ENCODE measurements at regions not wholly inside any gene's neighbourhood (a gene's known extent, or its start where the extent isn't known, plus 50 kb on each side); places are given as distances from the start of the nearest gene placed in this dataset.
"Not testable (repeated sequence)": the region's sequence is repeated elsewhere in the genome, so short reads cannot be mapped to it uniquely, and the experiment has no call there.

GRCh38 chr2:167787021-167787420, 460.4 kb downstream of the STK39 start:
- DNase-seq (no peak), ATAC-seq (replicated peaks in 1 of 4) (no peak)
- Mint-ChIP-seq H3K4me3 (no peak overlapping the region), H3K4me1 (no peaks in the 10 kb centered on the region), H3K9me3 (no peaks in the 10 kb centered on the region), H3K27me3 (peaks cover 7% of the 10 kb centered on the region in 2 donors), H3K27ac (no peak overlapping the region), H3K36me3 (no peaks in the 10 kb centered on the region)
- H3K4me3 ChIP-seq (ENCODE audit: control insufficient read depth in 1 of 2, extremely low read depth in 1 of 2, low read length in 1 of 2), result no peak overlapping the region
- no peaks in the 10 kb centered on the region for H3K9me3 ChIP-seq
- no peaks in the 10 kb centered on the region for H3K36me3 ChIP-seq (ENCODE audit: control insufficient read depth in 2 of 2, extremely low read depth in 1 of 2, insufficient read depth in 1 of 2, low read length in 1 of 2)
- ChIA-PET CTCF (no interaction called here), POLR2A (no interaction called here)
- H3K4me1 ChIP-seq (ENCODE audit: control insufficient read depth in 1 of 2, extremely low read depth in 1 of 2, insufficient read depth in 2 of 2, low read length in 2 of 2), result no peaks in the 10 kb centered on the region
- 89% methylated on average over 1 of the region's 1 CpG for WGBS (ENCODE audit: insufficient coverage)
- H3K27me3 ChIP-seq (replicated peaks in 1 of 2; ENCODE audit: control insufficient read depth in 2 of 2, extremely low read depth in 1 of 2, insufficient read depth in 2 of 2, low read length in 1 of 2), result no peaks in the 10 kb centered on the region
- no peak overlapping the region for H3K27ac ChIP-seq (ENCODE audit: low read length)

GRCh38 chr2:167785606-167786216, 461.7 kb downstream of the STK39 start:
- 40% methylated on average over 1 of the region's 6 CpGs for WGBS (ENCODE audit: insufficient coverage)
- CTCF ChIA-PET, result no interaction called here
- DNase-seq (no peak), ATAC-seq (replicated peaks in 1 of 4) (no peak)
- H3K36me3 ChIP-seq (ENCODE audit: control insufficient read depth in 2 of 2, extremely low read depth in 1 of 2, insufficient read depth in 1 of 2, low read length in 1 of 2), result no peaks in the 10 kb centered on the region
- no peaks in the 10 kb centered on the region for H3K4me1 ChIP-seq (ENCODE audit: control insufficient read depth in 1 of 2, extremely low read depth in 1 of 2, insufficient read depth in 2 of 2, low read length in 2 of 2)
- H3K27ac ChIP-seq (ENCODE audit: low read length), result no peak overlapping the region
- H3K36me3 Mint-ChIP-seq, result no peaks in the 10 kb centered on the region
- no peak overlapping the region for H3K27ac Mint-ChIP-seq
- H3K9me3 ChIP-seq, result no peaks in the 10 kb centered on the region
- no peaks in the 10 kb centered on the region for H3K4me1 Mint-ChIP-seq
- H3K27me3 Mint-ChIP-seq, result peaks cover 7% of the 10 kb centered on the region in 2 donors
- H3K4me3 Mint-ChIP-seq, result no peak overlapping the region
- POLR2A ChIA-PET, result no interaction called here
- no peaks in the 10 kb centered on the region for H3K27me3 ChIP-seq (replicated peaks in 1 of 2; ENCODE audit: control insufficient read depth in 2 of 2, extremely low read depth in 1 of 2, insufficient read depth in 2 of 2, low read length in 1 of 2)
- no peaks in the 10 kb centered on the region for H3K9me3 Mint-ChIP-seq
- no peak overlapping the region for H3K4me3 ChIP-seq (ENCODE audit: control insufficient read depth in 1 of 2, extremely low read depth in 1 of 2, low read length in 1 of 2)

GRCh38 chr2:167784084-167784425, 463.3 kb downstream of the STK39 start:
- no peaks in the 10 kb centered on the region for H3K36me3 Mint-ChIP-seq
- H3K9me3 Mint-ChIP-seq, result no peaks in the 10 kb centered on the region
- CTCF ChIA-PET, result no interaction called here
- ATAC-seq (replicated peaks in 1 of 4), result no peak
- no peak overlapping the region for H3K4me3 Mint-ChIP-seq
- 85% methylated on average over 1 of the region's 3 CpGs for WGBS (ENCODE audit: insufficient coverage)
- no peaks in the 10 kb centered on the region for H3K4me1 ChIP-seq (ENCODE audit: control insufficient read depth in 1 of 2, extremely low read depth in 1 of 2, insufficient read depth in 2 of 2, low read length in 2 of 2)
- H3K27ac Mint-ChIP-seq, result no peak overlapping the region
- no peak for DNase-seq
- no peaks in the 10 kb centered on the region for H3K4me1 Mint-ChIP-seq
- POLR2A ChIA-PET, result no interaction called here
- H3K27me3 ChIP-seq (replicated peaks in 1 of 2; ENCODE audit: control insufficient read depth in 2 of 2, extremely low read depth in 1 of 2, insufficient read depth in 2 of 2, low read length in 1 of 2), result no peaks in the 10 kb centered on the region
- no peak overlapping the region for H3K4me3 ChIP-seq (ENCODE audit: control insufficient read depth in 1 of 2, extremely low read depth in 1 of 2, low read length in 1 of 2)
- H3K9me3 ChIP-seq, result no peaks in the 10 kb centered on the region
- no peak overlapping the region for H3K27ac ChIP-seq (ENCODE audit: low read length)
- peaks cover 0 to 3% of the 10 kb centered on the region in 2 donors for H3K27me3 Mint-ChIP-seq
- no peaks in the 10 kb centered on the region for H3K36me3 ChIP-seq (ENCODE audit: control insufficient read depth in 2 of 2, extremely low read depth in 1 of 2, insufficient read depth in 1 of 2, low read length in 1 of 2)

GRCh38 chr2:167783261-167784083, 463.9 kb downstream of the STK39 start:
- Mint-ChIP-seq H3K9me3 (no peaks in the 10 kb centered on the region), H3K27ac (no peak overlapping the region), H3K36me3 (no peaks in the 10 kb centered on the region), H3K27me3 (peaks cover 0 to 3% of the 10 kb centered on the region in 2 donors), H3K4me1 (no peaks in the 10 kb centered on the region), H3K4me3 (no peak overlapping the region)
- Histone ChIP-seq H3K4me3 (ENCODE audit: control insufficient read depth in 1 of 2, extremely low read depth in 1 of 2, low read length in 1 of 2) (no peak overlapping the region), H3K4me1 (ENCODE audit: control insufficient read depth in 1 of 2, extremely low read depth in 1 of 2, insufficient read depth in 2 of 2, low read length in 2 of 2) (no peaks in the 10 kb centered on the region), H3K27ac (ENCODE audit: low read length) (no peak overlapping the region), H3K36me3 (ENCODE audit: control insufficient read depth in 2 of 2, extremely low read depth in 1 of 2, insufficient read depth in 1 of 2, low read length in 1 of 2) (no peaks in the 10 kb centered on the region), H3K27me3 (replicated peaks in 1 of 2; ENCODE audit: control insufficient read depth in 2 of 2, extremely low read depth in 1 of 2, insufficient read depth in 2 of 2, low read length in 1 of 2) (no peaks in the 10 kb centered on the region), H3K9me3 (no peaks in the 10 kb centered on the region)
- no peak for ATAC-seq (replicated peaks in 1 of 4)
- ChIA-PET CTCF (no interaction called here), POLR2A (no interaction called here)
- DNase-seq, result no peak
- no CpG with 5 or more reads among the region's 5 CpGs for WGBS (ENCODE audit: insufficient coverage)

- H3K27ac ChIP-seq (ENCODE audit: low read length); H3K36me3 Mint-ChIP-seq; H3K27me3 ChIP-seq (replicated peaks in 1 of 2; ENCODE audit: control insufficient read depth in 2 of 2, extremely low read depth in 1 of 2, insufficient read depth in 2 of 2, low read length in 1 of 2); H3K27ac Mint-ChIP-seq; POLR2A ChIA-PET; H3K27me3 Mint-ChIP-seq; H3K4me1 Mint-ChIP-seq; H3K36me3 ChIP-seq (ENCODE audit: control insufficient read depth in 2 of 2, extremely low read depth in 1 of 2, insufficient read depth in 1 of 2, low read length in 1 of 2); DNase-seq; CTCF ChIA-PET; H3K4me1 ChIP-seq (ENCODE audit: control insufficient read depth in 1 of 2, extremely low read depth in 1 of 2, insufficient read depth in 2 of 2, low read length in 2 of 2); H3K9me3 Mint-ChIP-seq; H3K4me3 ChIP-seq (ENCODE audit: control insufficient read depth in 1 of 2, extremely low read depth in 1 of 2, low read length in 1 of 2); H3K9me3 ChIP-seq; H3K4me3 Mint-ChIP-seq; ATAC-seq (replicated peaks in 1 of 4): not testable (repeated sequence)
- WGBS (ENCODE audit: insufficient coverage), result 80% methylated on average over 1 of the region's 8 CpGs
Measured at GRCh38 chr2:167781629-167782028, 465.8 kb downstream of the STK39 start.

- no peak overlapping the region for H3K4me3 Mint-ChIP-seq
- Histone ChIP-seq H3K4me3 (ENCODE audit: control insufficient read depth in 1 of 2, extremely low read depth in 1 of 2, low read length in 1 of 2) (no peak overlapping the region), H3K36me3 (ENCODE audit: control insufficient read depth in 2 of 2, extremely low read depth in 1 of 2, insufficient read depth in 1 of 2, low read length in 1 of 2) (no peaks in the 10 kb centered on the region), H3K4me1 (ENCODE audit: control insufficient read depth in 1 of 2, extremely low read depth in 1 of 2, insufficient read depth in 2 of 2, low read length in 2 of 2) (no peaks in the 10 kb centered on the region), H3K27ac (ENCODE audit: low read length) (no peak overlapping the region), H3K27me3 (replicated peaks in 1 of 2; ENCODE audit: control insufficient read depth in 2 of 2, extremely low read depth in 1 of 2, insufficient read depth in 2 of 2, low read length in 1 of 2) (no peaks in the 10 kb centered on the region), H3K9me3 (no peaks in the 10 kb centered on the region)
- WGBS (ENCODE audit: insufficient coverage), result 87% methylated on average over 7 of the region's 10 CpGs
- no peaks in the 10 kb centered on the region for H3K4me1 Mint-ChIP-seq
- POLR2A ChIA-PET, result interaction anchor here in 1 of 2 donors (0.6 kb wide), 1 partner anchor 73 kb away, joined by 6 read pairs; no protein-coding TSS in a partner anchor
- H3K9me3 Mint-ChIP-seq, result no peaks in the 10 kb centered on the region
- H3K36me3 Mint-ChIP-seq, result no peaks in the 10 kb centered on the region
- no peak for ATAC-seq (replicated peaks in 1 of 4)
- CTCF ChIA-PET, result no interaction called here
- H3K27me3 Mint-ChIP-seq, result peaks cover 0 to 6% of the 10 kb centered on the region in 2 donors
- no peak overlapping the region for H3K27ac Mint-ChIP-seq
- no peak for DNase-seq
Measured at GRCh38 chr2:167776359-167776758, 471.0 kb downstream of the STK39 start.

Measured in T-cell (primary cell).